BLaER1 treated with 17β-estradiol and CSF1 and Interleukin-3, amounts not matched to agents 10 nM and 100 nM (cell line): ENCODE measurements at regions not wholly inside any gene's neighbourhood (a gene's known extent, or its start where the extent isn't known, plus 50 kb on each side); places are given as distances from the start of the nearest gene placed in this dataset.

Source experiments
- H3K27ac ChIP-seq, 11 experiments: shearing (Covaris generic); formaldehyde crosslinking; 2 replicates each; pipeline ENCODE4 v1.8.1; 2022
- H3K27me3 ChIP-seq, 11 experiments: shearing (Covaris generic); formaldehyde crosslinking; 2 replicates each; pipeline ENCODE4 v1.8.1; 2022
- H3K36me3 ChIP-seq, 11 experiments: shearing (Covaris generic); formaldehyde crosslinking; 2 replicates each; pipeline ENCODE4 v1.8.1; 2022
- H3K4me1 ChIP-seq, 10 experiments: shearing (Covaris generic); formaldehyde crosslinking; 2 replicates each; pipeline ENCODE4 v1.8.1; 2022
- H3K4me2 ChIP-seq, 11 experiments: shearing (Covaris generic); formaldehyde crosslinking; 2 replicates each; pipeline ENCODE4 v1.8.1; 2022
- H3K4me3 ChIP-seq, 10 experiments: shearing (Covaris generic); formaldehyde crosslinking; 2 replicates each; pipeline ENCODE4 v1.8.1; 2022
- H3K9ac ChIP-seq, 11 experiments: shearing (Covaris generic); formaldehyde crosslinking; 2 replicates each; pipeline ENCODE4 v1.8.1; 2022
- H3K9me3 ChIP-seq, 11 experiments: shearing (Covaris generic); formaldehyde crosslinking; replicated peaks in 1 of 11; 2 replicates each; pipeline ENCODE4 v1.8.1; 2022
- H4K20me1 ChIP-seq, 11 experiments: shearing (Covaris generic); formaldehyde crosslinking; 2 replicates each; pipeline ENCODE4 v1.8.1; 2022
- Cebpa-rat ChIP-seq, 11 experiments: shearing (Covaris generic); IDR thresholded peaks; 2 replicates each; pipeline ENCODE4 v1.8.1; 2022

- peaks cover 0 to 7% (median 0%) of the 10 kb centered on the region in 10 experiments; a peak in 4 of 20 replicates for H3K4me1 ChIP-seq
- H3K36me3 ChIP-seq = no peaks in the 10 kb centered on the region
- H3K27me3 ChIP-seq = no peaks in the 10 kb centered on the region
- H3K4me2 ChIP-seq = no peak overlapping the region
- no peak overlapping the region for H3K9ac ChIP-seq
- H4K20me1 ChIP-seq = no peaks in the 10 kb centered on the region
- no peak for TF ChIP-seq Cebpa-rat (IDR thresholded peaks at IDR 0.05)
- H3K27ac ChIP-seq = no peak overlapping the region
- no peak overlapping the region for H3K4me3 ChIP-seq
- H3K9me3 ChIP-seq = no peaks in the 10 kb centered on the region
Observed at GRCh38 chr12:19591951-19592350, 152.7 kb downstream of the AEBP2 start.

- H4K20me1 ChIP-seq = no peaks in the 10 kb centered on the region
- no peaks in the 10 kb centered on the region for H3K27me3 ChIP-seq
- no peak overlapping the region for H3K4me3 ChIP-seq
- no peaks in the 10 kb centered on the region for H3K36me3 ChIP-seq
- H3K4me2 ChIP-seq = no peak overlapping the region
- no peaks in the 10 kb centered on the region for H3K4me1 ChIP-seq
- no peaks in the 10 kb centered on the region for H3K9me3 ChIP-seq
- TF ChIP-seq Cebpa-rat (IDR thresholded peaks at IDR 0.05) = no peak
- no peak overlapping the region for H3K27ac ChIP-seq
- no peak overlapping the region for H3K9ac ChIP-seq
Observed at GRCh38 chr12:19596434-19597166, 157.3 kb downstream of the AEBP2 start.

- Histone ChIP-seq H4K20me1 (no peaks in the 10 kb centered on the region), H3K4me2 (no peak overlapping the region)
Observed at GRCh38 chr12:19597167-19598026, 158.1 kb downstream of the AEBP2 start.

GRCh38 chr12:19605720-19606119 lies 166.4 kb downstream of the AEBP2 start:
- H3K27me3 ChIP-seq = no peaks in the 10 kb centered on the region
- H3K27ac ChIP-seq = no peak overlapping the region
- TF ChIP-seq Cebpa-rat (IDR thresholded peaks at IDR 0.05) = no peak
- no peaks in the 10 kb centered on the region for H3K36me3 ChIP-seq
- no peak overlapping the region for H3K4me3 ChIP-seq
- no peak overlapping the region for H3K4me2 ChIP-seq
- no peak overlapping the region for H3K9ac ChIP-seq
- no peaks in the 10 kb centered on the region for H3K4me1 ChIP-seq
- peaks cover 0 to under 1% (median 0%) of the 10 kb centered on the region in 11 experiments; a peak in 3 of 22 replicates for H3K9me3 ChIP-seq
- no peaks in the 10 kb centered on the region for H4K20me1 ChIP-seq

More at GRCh38 chr12:19597167-19598026, 158.1 kb downstream of the AEBP2 start:
- Histone ChIP-seq H3K9me3 (no peaks in the 10 kb centered on the region), H3K36me3 (no peaks in the 10 kb centered on the region), H3K27me3 (no peaks in the 10 kb centered on the region), H3K4me3 (no peak overlapping the region), H3K27ac (no peak overlapping the region), H3K9ac (no peak overlapping the region), H3K4me1 (no peaks in the 10 kb centered on the region)
- no peak for TF ChIP-seq Cebpa-rat (IDR thresholded peaks at IDR 0.05)

- Histone ChIP-seq H3K27me3 (no peaks in the 10 kb centered on the region), H3K9ac (no peak overlapping the region), H3K36me3 (no peaks in the 10 kb centered on the region), H3K4me1 (no peaks in the 10 kb centered on the region), H3K27ac (no peak overlapping the region), H3K4me3 (no peak overlapping the region), H3K9me3 (peaks cover 0 to 9% (median 6%) of the 10 kb centered on the region in 11 experiments; a peak in 11 of 22 replicates), H3K4me2 (no peak overlapping the region), H4K20me1 (no peaks in the 10 kb centered on the region)
- TF ChIP-seq Cebpa-rat (IDR thresholded peaks at IDR 0.05) = no peak
Observed at GRCh38 chr12:19608039-19608438, 168.7 kb downstream of the AEBP2 start.

GRCh38 chr12:19613051-19613535 lies 173.8 kb downstream of the AEBP2 start:
- H3K27ac ChIP-seq = no peak overlapping the region
- H3K27me3 ChIP-seq = no peaks in the 10 kb centered on the region
- no peaks in the 10 kb centered on the region for H3K36me3 ChIP-seq
- H3K4me2 ChIP-seq = no peak overlapping the region
- no peak overlapping the region for H3K4me3 ChIP-seq
- no peak overlapping the region for H3K9ac ChIP-seq
- H3K4me1 ChIP-seq = 0 out of 20 replicates have a peak, but pooled peaks cover 0 to 4% (median 0%) of the 10 kb centered on the region in 10 experiments
- H3K9me3 ChIP-seq = peaks cover 0 to 9% (median 6%) of the 10 kb centered on the region in 11 experiments; a peak in 11 of 22 replicates
- H4K20me1 ChIP-seq = no peaks in the 10 kb centered on the region
- TF ChIP-seq Cebpa-rat (IDR thresholded peaks at IDR 0.05) = no peak

- no peak for TF ChIP-seq Cebpa-rat (IDR thresholded peaks at IDR 0.05)
Observed at GRCh38 chr12:19614601-19615383, 175.5 kb downstream of the AEBP2 start.

GRCh38 chr12:19615384-19615725 lies 176.1 kb downstream of the AEBP2 start:
- no peak overlapping the region for H3K4me3 ChIP-seq
- no peak overlapping the region for H3K9ac ChIP-seq
- no peak overlapping the region for H3K27ac ChIP-seq
- H3K27me3 ChIP-seq = no peaks in the 10 kb centered on the region
- H3K4me2 ChIP-seq = no peak overlapping the region
- H3K4me1 ChIP-seq = 0 out of 20 replicates have a peak, but pooled peaks cover 0 to 4% (median 0%) of the 10 kb centered on the region in 10 experiments
- H3K36me3 ChIP-seq = no peaks in the 10 kb centered on the region
- H4K20me1 ChIP-seq = no peaks in the 10 kb centered on the region
- TF ChIP-seq Cebpa-rat (IDR thresholded peaks at IDR 0.05) = no peak
- peaks cover 0 to 9% (median 6%) of the 10 kb centered on the region in 11 experiments; a peak in 11 of 22 replicates for H3K9me3 ChIP-seq

More at GRCh38 chr12:19614601-19615383, 175.5 kb downstream of the AEBP2 start:
- no peak overlapping the region for H3K4me2 ChIP-seq
- no peak overlapping the region for H3K4me3 ChIP-seq
- H3K27me3 ChIP-seq = no peaks in the 10 kb centered on the region
- H3K9ac ChIP-seq = no peak overlapping the region
- 0 out of 20 replicates have a peak, but pooled peaks cover 0 to 4% (median 0%) of the 10 kb centered on the region in 10 experiments for H3K4me1 ChIP-seq
- no peak overlapping the region for H3K27ac ChIP-seq
- H3K36me3 ChIP-seq = no peaks in the 10 kb centered on the region
- H3K9me3 ChIP-seq = peaks cover 0 to 9% (median 6%) of the 10 kb centered on the region in 11 experiments; a peak in 11 of 22 replicates
- no peaks in the 10 kb centered on the region for H4K20me1 ChIP-seq
